Esophagus squamous epithelium (tissue), 4 donors: ENCODE measurements at regions not wholly inside any gene's neighbourhood (a gene's known extent, or its start where the extent isn't known, plus 50 kb on each side); places are given as distances from the start of the nearest gene placed in this dataset.
"Not testable (repeated sequence)": the region's sequence is repeated elsewhere in the genome, so short reads cannot be mapped to it uniquely, and the experiment has no call there.

Source experiments
- CTCF ChIP-seq, 6 experiments: fragments of 450-650 bp in 4 of 6; fragments of 200-600 bp in 2 of 6; sonication (generic) in 2 of 6; IDR thresholded peaks; one replicate each; pipeline ENCODE4 v1.5.1; 2016 to 2019; ENCODE audit warnings: antibody characterized with exemption in 6 of 6, mild to moderate bottlenecking in 4 of 6, moderate library complexity in 4 of 6
- POLR2A ChIP-seq, 4 donors: fragments of 450-650 bp; IDR thresholded peaks; one replicate each; pipeline ENCODE4 v1.6.1; 2017; ENCODE audit warnings: antibody characterized with exemption in 4 of 4, mild to moderate bottlenecking in 4 of 4, moderate library complexity in 3 of 4

GRCh38 chr2:205862761-205863160 lies 180.5 kb downstream of the NRP2 start:
- TF ChIP-seq CTCF, POLR2A (IDR thresholded peaks at IDR 0.05): not testable (repeated sequence)
